A549 (cell line): ENCODE measurements at regions not wholly inside any gene's neighbourhood (a gene's known extent, or its start where the extent isn't known, plus 50 kb on each side); places are given as distances from the start of the nearest gene placed in this dataset.

Experiments
- ATAC-seq, 2 experiments: fragments of 200-7000 bp in 1 of 2; fragments of >200 bp in 1 of 2; cut with Nextera tagmentation in 1 of 2; cut with Tn5 transposase in 1 of 2; 3 replicates each; pipeline versions ENCODE4 v1.8.0 to v1.9.1; 2018 to 2020; ENCODE audit warnings: mild to moderate bottlenecking in 1 of 2, moderate library complexity in 1 of 2
- CTCF ChIA-PET: fragments of 300-600 bp; sonication (Branson Sonifier 250); formaldehyde crosslinking; extraction: SDS; loops from one replicate; lab custom pipeline; 2021; ENCODE audit warnings: antibody characterized with exemption, inconsistent platforms; lab: Yijun Ruan, JAX
- POLR2A ChIA-PET: fragments of 350-600 bp; formaldehyde crosslinking; extraction: SDS; loops from one replicate; lab custom pipeline; 2021; ENCODE audit warnings: antibody characterized with exemption, inconsistent platforms; lab: Yijun Ruan, JAX
- DNase-seq, 2 experiments: peaks; one replicate each; pipeline versions ENCODE4 v3.0.0 to v3.0.0-alpha.2; 2011 to 2016; ENCODE audit warnings: low read depth in 1 of 2, low spot score in 1 of 2
- FAIRE-seq: peaks from 2 replicates; lab custom pipeline; 2011; peaks lifted over from hg19 to GRCh38; lab: Jason Lieb, UNC
- H3K27ac ChIP-seq, 2 experiments: fragments of >200 bp; sonication (Bioruptor Twin); formaldehyde crosslinking; 3 replicates each; pipeline ENCODE4 v1.5.1; 2016 to 2017
- H3K4me1 ChIP-seq: fragments of >200 bp; sonication (Bioruptor Twin); formaldehyde crosslinking; 3 replicates; pipeline ENCODE4 v1.6.1; 2016
- H3K4me2 ChIP-seq: fragments of >200 bp; sonication (Bioruptor Twin); formaldehyde crosslinking; 3 replicates; pipeline ENCODE4 v1.6.1; 2016
- H3K4me3 ChIP-seq: fragments of >200 bp; sonication (Bioruptor Twin); formaldehyde crosslinking; 3 replicates; pipeline ENCODE4 v1.5.1; 2016
- H3K9me3 ChIP-seq: fragments of >200 bp; sonication (Bioruptor Twin); formaldehyde crosslinking; 3 replicates; pipeline ENCODE4 v1.6.1; 2016
- ATOH8 ChIP-seq: fragments of 250-450 bp; sonication (Bioruptor Pico); IDR thresholded peaks from 2 replicates; pipeline ENCODE4 v1.5.0; 2020; ENCODE audit warnings: low read depth, mild to moderate bottlenecking, moderate library complexity
- CHD2 ChIP-seq: fragments of 150-350 bp; IDR thresholded peaks from 2 replicates; pipeline ENCODE4 v1.6.1; 2014; ENCODE audit warnings: low read length; ENCODE audit not compliant: partially characterized antibody
- EHF ChIP-seq: fragments of 250-450 bp; sonication (Bioruptor Pico); IDR thresholded peaks from 2 replicates; pipeline ENCODE4 v1.5.0; 2020; ENCODE audit warnings: mild to moderate bottlenecking
- FOSB ChIP-seq: fragments of 250-450 bp; sonication (Bioruptor Pico); IDR thresholded peaks from 2 replicates; pipeline ENCODE4 v1.5.0; 2020; ENCODE audit warnings: mild to moderate bottlenecking, moderate library complexity
- FOSL2 ChIP-seq, 2 experiments: fragments of 450-650 bp in 1 of 2; fragments of >200 bp in 1 of 2; sonication (Bioruptor Twin) in 1 of 2; formaldehyde crosslinking; IDR thresholded peaks; 2 replicates each; pipeline versions ENCODE4 v1.5.0 to v1.6.1; 2016 to 2020; ENCODE audit warnings: mild to moderate bottlenecking in 1 of 2, moderate library complexity in 1 of 2
- GATA3 ChIP-seq: IDR thresholded peaks from 2 replicates; pipeline ENCODE4 v1.6.1; 2012; ENCODE audit warnings: borderline replicate concordance
- HDAC2 ChIP-seq: fragments of 200-600 bp; sonication (generic); IDR thresholded peaks from 2 replicates; pipeline ENCODE4 v1.6.1; 2016
- HOXA7 ChIP-seq: fragments of 250-450 bp; sonication (Bioruptor Pico); IDR thresholded peaks from 2 replicates; pipeline ENCODE4 v1.5.0; 2020; ENCODE audit warnings: mild to moderate bottlenecking, moderate library complexity
- HOXB5 ChIP-seq: fragments of 250-450 bp; sonication (Bioruptor Pico); IDR thresholded peaks from 2 replicates; pipeline ENCODE4 v1.5.0; 2020; ENCODE audit warnings: mild to moderate bottlenecking, moderate library complexity
- JUN ChIP-seq, 2 experiments: fragments of >200 bp; sonication (Bioruptor Twin); formaldehyde crosslinking; IDR thresholded peaks; 2 replicates in 1 of 2; 3 replicates in 1 of 2; pipeline ENCODE4 v1.6.1; 2016 to 2017
- MAFK ChIP-seq: fragments of 450-650 bp; IDR thresholded peaks from 2 replicates; pipeline ENCODE4 v1.6.1; 2014; ENCODE audit not compliant: partially characterized antibody
- PHF8 ChIP-seq: fragments of 200-600 bp; sonication (generic); IDR thresholded peaks from 2 replicates; pipeline ENCODE4 v1.6.1; 2016; ENCODE audit warnings: low read depth, mild to moderate bottlenecking, antibody characterized with exemption, moderate library complexity, borderline replicate concordance
- POLR2AphosphoS2 ChIP-seq: conservative IDR thresholded peaks from 2 replicates; pipeline ENCODE4 v1.6.1; 2012; ENCODE audit warnings: low read length, improper control_type of control experiment, inconsistent platforms
- RARB ChIP-seq: fragments of 250-450 bp; sonication (Bioruptor Pico); IDR thresholded peaks from 2 replicates; pipeline ENCODE4 v1.8.0; 2021; ENCODE audit warnings: mild to moderate bottlenecking, moderate library complexity
- RFX5 ChIP-seq: fragments of 450-650 bp; IDR thresholded peaks from 2 replicates; pipeline ENCODE4 v1.7.1; 2014; ENCODE audit warnings: antibody characterized with exemption, mild to moderate bottlenecking, moderate library complexity
- SMC3 ChIP-seq: fragments of >200 bp; sonication (Bioruptor Twin); formaldehyde crosslinking; IDR thresholded peaks from 3 replicates; pipeline ENCODE4 v1.6.1; 2018; ENCODE audit warnings: inconsistent platforms
- SREBF2 ChIP-seq: fragments of 450-650 bp; IDR thresholded peaks from 2 replicates; pipeline ENCODE4 v1.6.1; 2014; ENCODE audit warnings: mild to moderate bottlenecking, moderate library complexity
- TP53 ChIP-seq: fragments of 250-450 bp; sonication (Bioruptor Pico); IDR thresholded peaks from 2 replicates; pipeline ENCODE4 v1.5.0; 2021; ENCODE audit warnings: mild to moderate bottlenecking, moderate library complexity
- USF2 ChIP-seq: fragments of 450-650 bp; IDR thresholded peaks from 2 replicates; pipeline ENCODE4 v1.6.1; 2014; ENCODE audit warnings: antibody characterized with exemption
- WGBS: methylation state at CpG from one replicate; pipeline ENCODE4 v1.1.6; 2017; ENCODE audit errors: missing lambda C conversion rate; 5-methylcytosine and 5-hydroxymethylcytosine counted together
- TF ChIP-seq, protein P1 (sequence below): fragments of >200 bp; sonication (Bioruptor Twin); formaldehyde crosslinking; IDR thresholded peaks from 3 replicates; pipeline ENCODE4 v1.6.1; 2016

- Histone ChIP-seq H3K9me3 (no peaks in the 10 kb centered on the region), H3K4me1 (no peaks in the 10 kb centered on the region), H3K4me2 (no peak overlapping the region), H3K27ac (no peak overlapping the region), H3K4me3 (no peak overlapping the region)
- 47% methylated on average over 4 of the region's 4 CpGs for WGBS
- DNase-seq = no peak
- FAIRE-seq = no peak
- TF ChIP-seq ATOH8 (CRISPR knock-in tag) (no peak), FOSL2 (IDR thresholded peaks at IDR 0.05) (no peak), FOSL2 (CRISPR knock-in tag; IDR thresholded peaks at IDR 0.05) (no peak), USF2 (no peak), FOSB (no peak), TP53 (no peak), SMC3 (no peak), MAFK (no peak), HOXA7 (CRISPR knock-in tag) (no peak), POLR2AphosphoS2 (no peak), HOXB5 (no peak), CHD2 (no peak)
- TF ChIP-seq, protein P1, sequence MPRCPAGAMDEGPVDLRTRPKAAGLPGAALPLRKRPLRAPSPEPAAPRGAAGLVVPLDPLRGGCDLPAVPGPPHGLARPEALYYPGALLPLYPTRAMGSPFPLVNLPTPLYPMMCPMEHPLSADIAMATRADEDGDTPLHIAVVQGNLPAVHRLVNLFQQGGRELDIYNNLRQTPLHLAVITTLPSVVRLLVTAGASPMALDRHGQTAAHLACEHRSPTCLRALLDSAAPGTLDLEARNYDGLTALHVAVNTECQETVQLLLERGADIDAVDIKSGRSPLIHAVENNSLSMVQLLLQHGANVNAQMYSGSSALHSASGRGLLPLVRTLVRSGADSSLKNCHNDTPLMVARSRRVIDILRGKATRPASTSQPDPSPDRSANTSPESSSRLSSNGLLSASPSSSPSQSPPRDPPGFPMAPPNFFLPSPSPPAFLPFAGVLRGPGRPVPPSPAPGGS = no peak
- CTCF ChIA-PET = no interaction called here
- POLR2A ChIA-PET = no interaction called here
- ATAC-seq = no peak
Observed at GRCh38 chr18:41700416-41700815, 254.6 kb upstream of the PIK3C3 start.

- ChIA-PET CTCF (no interaction called here), POLR2A (no interaction called here)
- TF ChIP-seq PHF8 (no peak), GATA3 (no peak), RFX5 (no peak), SREBF2 (no peak), HOXA7 (CRISPR knock-in tag) (no peak), TP53 (no peak)
- DNase-seq (no peak), FAIRE-seq (no peak), ATAC-seq (no peak)
- Histone ChIP-seq H3K9me3 (no peaks in the 10 kb centered on the region), H3K4me3 (no peak overlapping the region), H3K27ac (no peak overlapping the region), H3K4me1 (no peaks in the 10 kb centered on the region), H3K4me2 (no peak overlapping the region)
Observed at GRCh38 chr18:41695441-41695840, 259.6 kb upstream of the PIK3C3 start.

- H3K4me1 ChIP-seq = no peaks in the 10 kb centered on the region
- POLR2A ChIA-PET = no interaction called here
- no peaks in the 10 kb centered on the region for H3K9me3 ChIP-seq
- TF ChIP-seq EHF (CRISPR knock-in tag) = no peak
- TF ChIP-seq, protein P1 = no peak
- TF ChIP-seq HDAC2 = no peak
- TF ChIP-seq RARB = no peak
- no peak for TF ChIP-seq JUN (IDR thresholded peaks at IDR 0.05)
- 0% methylated on average over 1 of the region's 1 CpG for WGBS
- FAIRE-seq = no peak
- no peak overlapping the region for H3K27ac ChIP-seq
- no peak for ATAC-seq
- CTCF ChIA-PET = interaction anchor here (0.5 kb wide), 1 partner anchor 34 kb away, joined by 3 read pairs; no protein-coding TSS in a partner anchor
- DNase-seq = no peak
- H3K4me2 ChIP-seq = no peak overlapping the region
- H3K4me3 ChIP-seq = no peak overlapping the region
Observed at GRCh38 chr18:41693008-41693407, 262.0 kb upstream of the PIK3C3 start.
